Activated CD4-positive, alpha-beta T cell treated with anti-CD3 and anti-CD28 coated beads for 48 hours (primary cell): ENCODE measurements at regions not wholly inside any gene's neighbourhood (a gene's known extent, or its start where the extent isn't known, plus 50 kb on each side); places are given as distances from the start of the nearest gene placed in this dataset.

Experiments
- DNase-seq: peaks from one replicate; pipeline ENCODE4 v3.0.0-alpha.2; 2020

- no peak for DNase-seq
Observed at GRCh38 chr13:73961181-73961580, 173.0 kb downstream of the KLF12 start.

- DNase-seq: no peak
Observed at GRCh38 chr13:73960474-73960873, 173.7 kb downstream of the KLF12 start.

- DNase-seq: no peak
Observed at GRCh38 chr13:73958657-73959397, 175.4 kb downstream of the KLF12 start.

GRCh38 chr13:73957889-73958288 is 176.3 kb downstream of the KLF12 start:
- DNase-seq: no peak

GRCh38 chr13:73956795-73957408 is 177.3 kb downstream of the KLF12 start:
- no peak for DNase-seq

- no peak for DNase-seq
Observed at GRCh38 chr13:73955977-73956500, 178.2 kb downstream of the KLF12 start.

GRCh38 chr13:73954808-73955207 is 179.4 kb downstream of the KLF12 start:
- no peak for DNase-seq

- DNase-seq: no peak
Observed at GRCh38 chr13:73952648-73953047, 181.6 kb downstream of the KLF12 start.

GRCh38 chr13:73948848-73949529 is 185.2 kb downstream of the KLF12 start:
- no peak for DNase-seq

- DNase-seq: no peak
Observed at GRCh38 chr13:73945871-73946270, 188.3 kb downstream of the KLF12 start.

- no peak for DNase-seq
Observed at GRCh38 chr13:73945382-73945781, 188.8 kb downstream of the KLF12 start.

- DNase-seq: no peak
Observed at GRCh38 chr13:73943965-73944233, 190.3 kb downstream of the KLF12 start.

- no peak for DNase-seq
Observed at GRCh38 chr13:73943137-73943964, 190.9 kb downstream of the KLF12 start.

GRCh38 chr13:73941752-73942151 is 192.5 kb downstream of the KLF12 start:
- DNase-seq: no peak

- no peak for DNase-seq
Observed at GRCh38 chr13:73940098-73940497, 194.1 kb downstream of the KLF12 start.

- DNase-seq: no peak
Observed at GRCh38 chr13:73939603-73940002, 194.6 kb downstream of the KLF12 start.

GRCh38 chr13:73939071-73939380 is 195.2 kb downstream of the KLF12 start:
- DNase-seq: no peak

GRCh38 chr13:73938372-73939070 is 195.7 kb downstream of the KLF12 start:
- no peak for DNase-seq

GRCh38 chr13:73937441-73937840 is 196.8 kb downstream of the KLF12 start:
- DNase-seq: no peak

GRCh38 chr13:73935991-73936390 is 198.2 kb downstream of the KLF12 start:
- no peak for DNase-seq

- DNase-seq: no peak
Observed at GRCh38 chr13:73934771-73935170, 199.4 kb downstream of the KLF12 start.

GRCh38 chr13:73934215-73934641 is 200.0 kb downstream of the KLF12 start:
- DNase-seq: no peak

GRCh38 chr13:73933795-73934194 is 200.4 kb downstream of the KLF12 start:
- DNase-seq: no peak
